ENCODE measurements at regions not wholly inside any gene's neighbourhood (a gene's known extent, or its start where the extent isn't known, plus 50 kb on each side); places are given as distances from the start of the nearest gene placed in this dataset.

- Mint-ChIP-seq H3K4me1 (peaks cover 0 to 3% of the 10 kb centered on the region in 2 experiments; a peak in 1 of 4 replicates), H3K36me3 (ENCODE audit: insufficient read depth in 1 of 3, low read depth in 3 of 3) (peaks cover 0 to 4% (median 0%) of the 10 kb centered on the region in 3 experiments; a peak in 1 of 7 replicates), H3K27ac (no peak overlapping the region), H3K9me3 (peaks cover 0 to 5% of the 10 kb centered on the region in 2 experiments; a peak in 2 of 5 replicates), H3K27me3 (ENCODE audit: low read depth) (peaks cover 6% of the 10 kb centered on the region), H3K4me3 (no peak overlapping the region)
- no peak overlapping the region for H3K4ac ChIP-seq (ENCODE audit: low read depth, low read length)
- no peak overlapping the region for H4K8ac ChIP-seq (replicated peaks; ENCODE audit: insufficient read length, low read depth, low read length)
- no peak overlapping the region for H2BK120ac ChIP-seq (ENCODE audit: low read depth, low read length, poor library complexity, severe bottlenecking)
- H3K9ac ChIP-seq (ENCODE audit: extremely low read depth, insufficient read length, low read length) = no peak overlapping the region
- no peaks in the 10 kb centered on the region for H3K4me1 ChIP-seq (ENCODE audit: insufficient read depth, low read length)
- no peak overlapping the region for H3K27ac ChIP-seq (ENCODE audit: insufficient read length, low read depth, low read length)
- H2BK5ac ChIP-seq (ENCODE audit: insufficient read length, low read length) = no peak overlapping the region
- H4K5ac ChIP-seq (ENCODE audit: insufficient read length, low read depth, low read length) = no peak overlapping the region
- no peaks in the 10 kb centered on the region for H3K79me2 ChIP-seq (ENCODE audit: insufficient read depth, low read length)
- no peaks in the 10 kb centered on the region for H4K20me1 ChIP-seq (ENCODE audit: control insufficient read depth, insufficient read depth, insufficient read length)
- no peak overlapping the region for H3K56ac ChIP-seq (ENCODE audit: insufficient read length, low read depth, low read length)
- no peaks in the 10 kb centered on the region for H3K9me3 ChIP-seq (ENCODE audit: control insufficient read depth, low read depth, low read length)
- H3K27me3 ChIP-seq (ENCODE audit: insufficient read depth, low read length) = no peaks in the 10 kb centered on the region
- TF ChIP-seq, protein P1, sequence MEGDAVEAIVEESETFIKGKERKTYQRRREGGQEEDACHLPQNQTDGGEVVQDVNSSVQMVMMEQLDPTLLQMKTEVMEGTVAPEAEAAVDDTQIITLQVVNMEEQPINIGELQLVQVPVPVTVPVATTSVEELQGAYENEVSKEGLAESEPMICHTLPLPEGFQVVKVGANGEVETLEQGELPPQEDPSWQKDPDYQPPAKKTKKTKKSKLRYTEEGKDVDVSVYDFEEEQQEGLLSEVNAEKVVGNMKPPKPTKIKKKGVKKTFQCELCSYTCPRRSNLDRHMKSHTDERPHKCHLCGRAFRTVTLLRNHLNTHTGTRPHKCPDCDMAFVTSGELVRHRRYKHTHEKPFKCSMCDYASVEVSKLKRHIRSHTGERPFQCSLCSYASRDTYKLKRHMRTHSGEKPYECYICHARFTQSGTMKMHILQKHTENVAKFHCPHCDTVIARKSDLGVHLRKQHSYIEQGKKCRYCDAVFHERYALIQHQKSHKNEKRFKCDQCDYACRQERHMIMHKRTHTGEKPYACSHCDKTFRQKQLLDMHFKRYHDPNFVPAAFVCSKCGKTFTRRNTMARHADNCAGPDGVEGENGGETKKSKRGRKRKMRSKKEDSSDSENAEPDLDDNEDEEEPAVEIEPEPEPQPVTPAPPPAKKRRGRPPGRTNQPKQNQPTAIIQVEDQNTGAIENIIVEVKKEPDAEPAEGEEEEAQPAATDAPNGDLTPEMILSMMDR (conservative IDR thresholded peaks at IDR 0.05) = no peak
- H3K14ac ChIP-seq (ENCODE audit: insufficient read depth, low read length) = no peak overlapping the region
- H3K23me2 ChIP-seq (ENCODE audit: insufficient read length, low read depth, low read length, poor library complexity, severe bottlenecking) = no peaks in the 10 kb centered on the region
- no peak overlapping the region for H3K23ac ChIP-seq (ENCODE audit: insufficient read length, low read depth, low read length)
- H3T11ph ChIP-seq (ENCODE audit: low read length) = no peak overlapping the region
- H3K79me1 ChIP-seq (ENCODE audit: insufficient read depth, low read depth, low read length, poor library complexity, severe bottlenecking) = no peaks in the 10 kb centered on the region
- no peak overlapping the region for H3K18ac ChIP-seq (ENCODE audit: insufficient read length, low read depth, low read length)
- H2AFZ ChIP-seq (ENCODE audit: low read length) = no peak overlapping the region
- no peak overlapping the region for H2BK20ac ChIP-seq (ENCODE audit: low read depth, low read length, poor library complexity, severe bottlenecking)
- no peak overlapping the region for H3K4me2 ChIP-seq (ENCODE audit: insufficient read depth, insufficient read length, low read length)
- no peak for DNase-seq
- no peak overlapping the region for H4K91ac ChIP-seq (ENCODE audit: insufficient read length, low read depth, low read length)
- H2BK15ac ChIP-seq (ENCODE audit: low read depth, low read length) = no peak overlapping the region
- H2AK5ac ChIP-seq (ENCODE audit: insufficient read length, low read length) = no peak overlapping the region
- no peak overlapping the region for H2BK12ac ChIP-seq (ENCODE audit: insufficient read length, low read depth, low read length)
- WGBS (ENCODE audit: extremely low coverage, insufficient read length, low lambda C conversion rate) = no CpG with 5 or more reads among the region's 23 CpGs
Measured at GRCh38 chr10:130728531-130729215, 582.8 kb downstream of the TCERG1L start.

Measured in H9 (cell line).